Suprapubic skin (tissue), 4 donors: ENCODE measurements at regions not wholly inside any gene's neighbourhood (a gene's known extent, or its start where the extent isn't known, plus 50 kb on each side); places are given as distances from the start of the nearest gene placed in this dataset.

Experiments used
- DNase-seq, 2 donors: peaks; one replicate each; pipeline ENCODE4 v3.0.0-alpha.2; 2019; ENCODE audit warnings: low spot score in 2 of 2
- H3K27ac ChIP-seq: fragments of 200-600 bp; sonication (generic); one replicate; pipeline ENCODE4 v1.5.1; 2019
- H3K27me3 ChIP-seq: fragments of 200-600 bp; sonication (generic); one replicate; pipeline ENCODE4 v1.5.1; 2019
- H3K36me3 ChIP-seq: fragments of 200-600 bp; sonication (generic); one replicate; pipeline ENCODE4 v1.5.1; 2019
- H3K4me1 ChIP-seq: fragments of 200-600 bp; sonication (generic); one replicate; pipeline ENCODE4 v1.5.1; 2019
- H3K4me3 ChIP-seq: fragments of 200-600 bp; sonication (generic); one replicate; pipeline ENCODE4 v1.5.1; 2019; ENCODE audit warnings: mild to moderate bottlenecking
- H3K9me3 ChIP-seq: fragments of 200-600 bp; sonication (generic); one replicate; pipeline ENCODE4 v1.5.1; 2019
- CTCF ChIP-seq, 2 donors: fragments of 200-600 bp in 1 of 2; fragments of 450-650 bp in 1 of 2; sonication (generic) in 1 of 2; IDR thresholded peaks; one replicate each; pipeline ENCODE4 v1.5.1; 2016 to 2019; ENCODE audit warnings: antibody characterized with exemption in 2 of 2, mild to moderate bottlenecking in 1 of 2, moderate library complexity in 1 of 2
- EP300 ChIP-seq: sonication (generic); formaldehyde crosslinking; IDR thresholded peaks from one replicate; pipeline ENCODE4 v1.6.1; 2017; ENCODE audit warnings: antibody characterized with exemption
- POLR2A ChIP-seq, 2 donors: fragments of 450-650 bp; IDR thresholded peaks; one replicate each; pipeline ENCODE4 v1.6.1; 2017; ENCODE audit warnings: antibody characterized with exemption in 2 of 2, mild to moderate bottlenecking in 2 of 2, moderate library complexity in 2 of 2
- POLR2AphosphoS5 ChIP-seq, 3 donors: sonication (generic); formaldehyde crosslinking; IDR thresholded peaks; one replicate each; pipeline ENCODE4 v1.6.1; 2017; ENCODE audit warnings: antibody characterized with exemption in 3 of 3
- WGBS: methylation state at CpG from one replicate; pipeline ENCODE4 v1.1.5; 2018; 5-methylcytosine and 5-hydroxymethylcytosine counted together

- DNase-seq: no peak
- no peak overlapping the region for H3K4me3 ChIP-seq
- H3K27ac ChIP-seq: no peak overlapping the region
- TF ChIP-seq CTCF (IDR thresholded peaks at IDR 0.05) (no peak), POLR2AphosphoS5 (IDR thresholded peaks at IDR 0.05) (no peak), EP300 (no peak), POLR2A (IDR thresholded peaks at IDR 0.05) (no peak)
- no peaks in the 10 kb centered on the region for H3K36me3 ChIP-seq
- no peaks in the 10 kb centered on the region for H3K9me3 ChIP-seq
- no peaks in the 10 kb centered on the region for H3K4me1 ChIP-seq
- 89% methylated on average over 18 of the region's 22 CpGs for WGBS
- H3K27me3 ChIP-seq: peaks cover 3% of the 10 kb centered on the region
Observed at GRCh38 chr6:170463101-170463721, 89.9 kb downstream of the PSMB1 start.

- peaks cover 3% of the 10 kb centered on the region for H3K27me3 ChIP-seq
- no peak overlapping the region for H3K4me3 ChIP-seq
- no peak for DNase-seq
- no peaks in the 10 kb centered on the region for H3K4me1 ChIP-seq
- no peaks in the 10 kb centered on the region for H3K36me3 ChIP-seq
- 81% methylated on average over 7 of the region's 7 CpGs for WGBS
- TF ChIP-seq POLR2AphosphoS5 (IDR thresholded peaks at IDR 0.05): no peak
- TF ChIP-seq EP300: no peak
- no peak for TF ChIP-seq POLR2A (IDR thresholded peaks at IDR 0.05)
- TF ChIP-seq CTCF (IDR thresholded peaks at IDR 0.05): no peak
- no peak overlapping the region for H3K27ac ChIP-seq
- no peaks in the 10 kb centered on the region for H3K9me3 ChIP-seq
Observed at GRCh38 chr6:170462366-170463020, 90.6 kb downstream of the PSMB1 start.

- H3K36me3 ChIP-seq: no peaks in the 10 kb centered on the region
- DNase-seq: no peak
- 87% methylated on average over 23 of the region's 23 CpGs for WGBS
Observed at GRCh38 chr6:170461556-170462365, 91.3 kb downstream of the PSMB1 start.

GRCh38 chr6:170461111-170461510, 92.0 kb downstream of the PSMB1 start:
- no peak overlapping the region for H3K4me3 ChIP-seq
- H3K4me1 ChIP-seq: no peaks in the 10 kb centered on the region
- peaks cover 9% of the 10 kb centered on the region for H3K27me3 ChIP-seq
- no peak for TF ChIP-seq EP300
- no peak for TF ChIP-seq POLR2AphosphoS5 (IDR thresholded peaks at IDR 0.05)
- TF ChIP-seq POLR2A (IDR thresholded peaks at IDR 0.05): no peak
- no peak for TF ChIP-seq CTCF (IDR thresholded peaks at IDR 0.05)
- no peaks in the 10 kb centered on the region for H3K9me3 ChIP-seq
- H3K36me3 ChIP-seq: no peaks in the 10 kb centered on the region
- 89% methylated on average over 10 of the region's 10 CpGs for WGBS
- DNase-seq: no peak
- no peak overlapping the region for H3K27ac ChIP-seq

More at GRCh38 chr6:170461556-170462365, 91.3 kb downstream of the PSMB1 start:
- TF ChIP-seq POLR2AphosphoS5 (IDR thresholded peaks at IDR 0.05) (no peak), EP300 (no peak), POLR2A (IDR thresholded peaks at IDR 0.05) (no peak), CTCF (IDR thresholded peaks at IDR 0.05) (no peak)
- H3K4me3 ChIP-seq: no peak overlapping the region
- no peak overlapping the region for H3K27ac ChIP-seq
- H3K9me3 ChIP-seq: no peaks in the 10 kb centered on the region
- no peaks in the 10 kb centered on the region for H3K4me1 ChIP-seq
- peaks cover 9% of the 10 kb centered on the region for H3K27me3 ChIP-seq

- Histone ChIP-seq H3K36me3 (no peaks in the 10 kb centered on the region), H3K27ac (no peak overlapping the region), H3K4me1 (no peaks in the 10 kb centered on the region), H3K9me3 (no peaks in the 10 kb centered on the region), H3K4me3 (no peak overlapping the region), H3K27me3 (peaks cover 9% of the 10 kb centered on the region)
- 92% methylated on average over 7 of the region's 7 CpGs for WGBS
- TF ChIP-seq POLR2A (IDR thresholded peaks at IDR 0.05) (no peak), CTCF (IDR thresholded peaks at IDR 0.05) (no peak), POLR2AphosphoS5 (IDR thresholded peaks at IDR 0.05) (no peak), EP300 (no peak)
- no peak for DNase-seq
Observed at GRCh38 chr6:170460641-170461040, 92.5 kb downstream of the PSMB1 start.
